ENCODE measurements at regions not wholly inside any gene's neighbourhood (a gene's known extent, or its start where the extent isn't known, plus 50 kb on each side); places are given as distances from the start of the nearest gene placed in this dataset.

GRCh38 chr12:88645816-88646215, 65.5 kb upstream of the KITLG start:
- TF ChIP-seq GATA2 (IDR thresholded peaks at IDR 0.05; ENCODE audit: low read depth, low read length) = no peak
- TF ChIP-seq GATA3 (IDR thresholded peaks at IDR 0.05; ENCODE audit: low read depth, low read length) = no peak
